Medulla oblongata (tissue), 1 donor: ENCODE measurements at regions not wholly inside any gene's neighbourhood (a gene's known extent, or its start where the extent isn't known, plus 50 kb on each side); places are given as distances from the start of the nearest gene placed in this dataset.

ENCODE experiments used
- DNase-seq: peaks from one replicate; pipeline ENCODE4 v3.0.0-alpha.2; 2015; ENCODE audit errors: extremely low spot score

DNA sequence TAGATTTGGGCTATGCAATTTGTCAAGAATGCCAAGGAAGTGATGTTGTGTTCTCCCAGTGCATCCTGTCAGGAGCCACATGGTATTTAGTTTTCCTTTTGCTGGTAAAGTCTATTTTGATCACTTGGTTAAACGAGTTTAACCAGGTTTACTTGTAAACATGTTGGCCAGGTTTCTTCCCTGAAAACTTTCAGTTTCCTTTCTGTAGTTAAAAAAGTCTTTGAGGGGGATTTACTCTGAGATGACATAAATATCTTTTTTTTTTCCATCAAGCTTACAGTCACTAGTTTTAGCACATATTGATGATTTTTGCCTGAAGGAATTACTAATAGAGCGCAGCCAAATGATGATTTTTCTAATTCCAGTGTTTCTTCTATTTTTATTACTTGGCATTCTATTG, 320.5 kb downstream of the PHF14 start:
- no peak for DNase-seq

DNA sequence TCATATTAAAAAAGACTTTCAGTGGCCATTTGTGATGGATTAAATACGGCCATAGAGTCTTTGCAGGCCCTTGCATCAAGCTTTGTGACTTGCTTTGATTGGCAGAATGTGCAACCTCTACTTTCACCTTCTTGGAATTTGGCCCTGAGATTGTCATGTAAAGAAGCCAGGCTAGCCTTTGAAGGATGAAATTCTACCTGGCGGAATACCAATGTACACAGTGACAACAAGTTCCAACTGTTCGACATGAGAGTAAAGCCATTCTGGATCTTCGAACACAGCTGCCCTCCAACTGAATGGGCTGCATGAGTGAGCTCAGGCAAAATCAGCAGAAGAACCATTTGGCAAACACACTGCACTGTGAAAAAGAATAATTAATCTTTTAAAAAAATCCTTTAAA, 321.3 kb downstream of the PHF14 start:
- no peak for DNase-seq

DNA sequence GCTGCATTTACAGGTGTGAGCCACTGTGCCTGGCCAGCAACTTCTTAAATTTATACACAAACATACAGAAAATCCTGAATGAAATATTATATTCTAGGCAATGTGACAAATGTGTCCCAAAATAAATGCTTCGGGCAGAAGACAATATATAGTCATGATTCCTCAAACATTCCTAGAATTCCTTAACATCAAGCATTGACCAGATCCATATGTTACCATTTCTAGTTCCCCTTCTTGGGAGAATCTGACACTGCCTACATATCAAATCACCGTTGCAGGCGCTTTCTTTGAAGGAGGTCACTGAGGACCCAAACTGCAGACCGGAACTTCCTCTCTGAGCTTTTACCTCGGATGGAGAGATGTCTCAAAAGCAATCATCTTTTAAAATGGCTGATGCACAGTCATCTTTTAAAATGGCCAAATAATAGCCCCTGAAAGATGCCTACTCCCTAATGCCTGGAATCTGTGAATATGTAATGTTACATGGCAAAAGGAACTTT, 323.5 kb downstream of the PHF14 start:
- no peak for DNase-seq

DNA sequence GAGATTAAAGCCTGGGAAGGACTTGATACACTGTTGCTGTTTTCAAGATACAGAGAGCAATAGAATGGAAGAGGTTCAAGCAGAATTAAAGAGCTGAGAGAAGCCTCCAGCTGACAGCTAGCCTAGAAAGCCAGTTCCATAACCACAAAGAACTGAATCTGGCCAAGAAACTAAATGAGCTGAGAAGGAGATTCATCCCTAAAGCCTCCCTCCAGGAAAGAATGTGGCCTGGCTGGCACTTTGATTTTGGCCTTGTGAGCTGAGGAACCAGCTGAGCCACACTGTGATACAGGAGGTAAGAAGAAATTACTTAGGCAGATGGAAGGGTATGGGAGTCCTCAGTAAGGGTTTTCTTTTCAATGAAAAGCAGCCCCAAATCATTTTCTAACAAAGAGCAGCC, 324.1 kb downstream of the PHF14 start:
- DNase-seq: peak; percentile 7

DNA sequence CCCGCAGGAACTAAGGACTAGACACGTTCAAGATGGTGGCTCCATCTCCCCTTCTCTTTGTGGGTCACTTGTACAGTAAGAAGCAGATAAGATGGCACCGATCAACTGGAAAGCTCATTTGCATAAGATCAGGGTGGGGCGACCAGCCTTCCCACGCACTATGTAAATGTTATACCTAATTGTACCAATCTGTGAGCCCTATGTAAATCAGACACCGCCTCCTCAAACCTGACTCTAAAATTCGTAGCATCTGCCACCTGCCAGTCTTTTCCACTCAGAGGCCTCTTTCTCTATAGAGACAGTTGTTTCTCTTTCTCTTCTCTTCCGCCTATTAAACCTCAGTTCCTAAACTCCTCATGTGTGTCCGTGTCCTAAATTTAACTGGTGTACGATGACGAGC, 324.5 kb downstream of the PHF14 start:
- DNase-seq: no peak

DNA sequence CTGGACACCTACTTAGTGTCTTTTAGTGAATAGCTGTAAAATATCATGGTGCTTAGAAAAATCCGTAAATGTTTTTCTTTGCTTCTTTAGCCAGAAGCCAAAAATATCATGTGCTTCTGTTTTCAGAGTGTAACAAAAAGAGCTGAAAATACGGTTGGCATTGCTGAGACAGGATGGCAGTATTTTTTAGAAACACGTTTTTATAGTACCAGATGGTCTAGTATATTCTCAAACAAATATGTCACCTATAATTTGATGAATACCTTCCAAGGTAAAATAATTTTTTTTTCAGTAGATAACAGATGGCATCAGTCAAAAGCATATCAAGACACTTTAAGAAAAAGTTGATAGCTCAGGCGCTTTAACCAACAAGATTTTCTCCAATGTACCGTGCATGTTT, 326.6 kb downstream of the PHF14 start:
- no peak for DNase-seq

DNA sequence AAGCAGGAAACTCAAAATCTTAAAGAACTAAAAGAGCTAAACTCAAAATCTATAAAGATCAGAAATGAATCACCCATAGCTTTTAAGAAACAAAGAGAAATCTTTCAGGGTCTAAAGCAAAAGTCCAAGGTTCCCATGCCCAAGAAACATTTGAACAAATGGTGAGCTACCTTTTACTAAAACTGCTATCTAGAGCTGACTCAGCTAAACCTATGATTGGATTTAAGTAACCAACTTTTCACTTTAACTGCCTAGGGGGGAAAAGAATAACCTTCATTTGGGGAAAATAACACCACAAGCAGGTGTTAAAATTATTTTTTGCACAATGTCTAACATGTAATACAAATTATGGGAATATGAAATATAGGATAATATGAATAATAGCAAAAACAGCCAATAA, 328.4 kb downstream of the PHF14 start:
- DNase-seq: no peak

DNA sequence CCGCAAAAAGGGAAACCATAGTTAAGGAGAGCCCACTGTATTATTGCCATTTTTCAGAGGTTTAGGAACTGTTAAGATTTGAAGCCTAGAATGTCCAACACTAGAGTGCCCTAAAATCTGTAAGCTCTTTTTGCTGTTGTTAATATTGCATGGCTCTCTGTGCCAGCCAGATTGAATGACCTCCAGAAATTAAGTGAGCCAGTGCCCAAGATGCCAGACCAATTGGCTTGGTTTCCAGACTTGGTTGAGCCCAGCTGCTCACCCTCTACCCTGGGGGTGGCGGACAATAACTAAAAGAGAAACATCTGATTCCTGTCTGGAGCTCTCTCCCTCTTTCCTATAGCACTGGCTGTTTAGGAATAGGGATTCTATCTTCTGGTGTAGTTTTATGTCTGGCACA, 340.1 kb downstream of the PHF14 start:
- peak; percentile 13 for DNase-seq

DNA sequence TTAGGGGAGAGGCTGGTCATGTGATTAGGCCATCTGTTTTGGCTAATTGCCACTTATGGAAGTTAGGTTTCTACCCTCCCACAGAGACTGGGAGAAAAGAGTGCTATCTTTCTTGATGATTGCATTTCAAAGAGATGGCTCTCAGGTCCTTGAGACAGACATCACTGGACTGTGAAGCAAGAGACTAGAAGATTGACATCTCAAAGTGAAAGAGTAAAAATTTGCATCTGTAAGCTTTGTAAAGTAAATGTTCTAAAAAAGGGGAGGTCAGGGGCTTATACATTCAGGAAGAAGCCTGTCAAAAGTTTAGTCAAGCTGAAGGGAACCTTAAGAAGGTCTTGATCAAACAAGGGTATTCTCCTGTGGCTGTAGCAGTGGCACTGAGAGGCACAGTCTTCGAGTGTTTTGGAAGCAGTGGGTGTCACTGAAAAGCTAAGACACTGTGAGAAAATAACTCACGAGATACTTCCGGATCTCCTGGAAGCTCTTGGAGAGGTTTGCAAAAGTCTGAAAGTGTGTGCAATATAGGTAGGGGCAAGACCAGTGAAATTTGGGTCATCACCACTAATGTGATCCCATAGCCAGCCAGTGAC, 342.1 kb downstream of the PHF14 start:
- DNase-seq: no peak

DNA sequence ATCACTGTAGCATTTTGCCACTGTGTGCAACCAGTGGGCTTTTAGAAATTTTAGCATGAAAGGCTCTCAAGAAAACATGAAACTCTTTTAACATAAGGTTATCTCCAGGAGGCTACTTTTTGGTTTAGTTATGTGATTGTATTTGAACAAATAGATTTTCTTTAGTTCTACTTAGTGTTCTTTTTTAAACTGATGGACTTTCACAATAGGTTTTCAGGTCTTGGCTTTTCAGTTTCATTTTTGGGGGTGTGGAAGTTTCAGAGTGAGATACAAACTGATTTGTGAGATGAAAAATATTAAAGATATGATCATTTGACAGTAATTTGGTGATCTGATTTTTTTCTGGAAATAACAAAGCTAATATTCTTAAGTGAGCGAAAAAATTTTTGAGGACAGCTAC, 344.1 kb downstream of the PHF14 start:
- DNase-seq: no peak

DNA sequence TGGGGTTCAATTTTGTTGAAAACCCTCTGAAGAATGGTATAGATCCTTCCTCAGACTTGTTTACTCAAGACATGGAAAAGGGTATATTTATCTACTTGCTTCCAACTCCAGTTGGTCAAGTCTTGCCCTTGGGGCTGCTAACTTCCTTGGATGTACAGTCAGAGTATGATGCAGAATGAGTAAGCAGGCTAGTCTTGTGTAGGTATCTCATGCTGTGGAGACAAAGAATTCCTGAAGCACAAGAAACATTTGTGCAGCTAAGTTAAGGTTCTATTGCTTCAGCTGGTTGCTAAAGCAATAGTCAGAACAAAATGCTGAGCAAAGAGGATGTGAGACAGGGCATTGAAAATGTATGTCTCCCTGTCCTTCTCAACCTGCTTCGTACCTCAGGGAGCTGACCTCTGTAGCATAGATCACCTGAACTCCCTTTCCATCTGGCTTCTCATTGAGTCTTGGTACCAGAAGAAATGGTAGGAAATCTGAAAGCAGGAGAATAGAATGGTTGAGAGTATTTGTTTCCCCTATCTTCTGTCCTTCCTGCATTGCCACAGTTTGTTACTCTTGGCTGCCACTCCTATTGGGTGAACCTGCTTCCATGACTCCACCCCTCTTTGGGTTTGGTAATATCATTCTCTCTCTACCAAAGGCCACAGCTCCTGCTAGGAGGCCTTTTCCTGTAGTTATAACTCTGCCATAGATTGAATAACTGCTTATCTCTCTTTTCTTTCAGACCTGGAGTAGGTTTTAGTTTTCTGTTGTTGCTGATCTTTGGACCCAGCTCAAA, 346.0 kb downstream of the PHF14 start:
- DNase-seq: no peak
